ENCODE measurements at regions not wholly inside any gene's neighbourhood (a gene's known extent, or its start where the extent isn't known, plus 50 kb on each side); places are given as distances from the start of the nearest gene placed in this dataset.

DNA sequence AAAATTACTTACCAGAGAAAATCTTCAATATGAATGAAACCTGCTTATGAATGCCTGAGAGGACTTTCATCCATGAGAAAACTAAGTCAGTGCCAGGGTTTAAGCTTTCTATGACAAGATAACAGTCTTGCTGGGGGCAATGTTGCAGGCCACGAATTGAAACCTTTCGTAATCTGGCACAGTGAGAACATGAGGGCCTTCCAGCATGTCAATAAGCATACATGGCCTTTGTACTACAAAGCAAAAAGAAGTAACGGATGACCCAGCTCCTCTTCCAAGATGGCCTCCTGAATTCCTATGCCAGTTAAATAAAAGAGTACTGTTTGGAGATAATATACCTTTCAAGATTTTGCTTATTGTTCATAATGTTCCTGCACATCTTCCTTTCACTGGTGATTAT is 270.6 kb upstream of the PHF14 start:
- DNase-seq: no peak
- TF ChIP-seq, protein P1, sequence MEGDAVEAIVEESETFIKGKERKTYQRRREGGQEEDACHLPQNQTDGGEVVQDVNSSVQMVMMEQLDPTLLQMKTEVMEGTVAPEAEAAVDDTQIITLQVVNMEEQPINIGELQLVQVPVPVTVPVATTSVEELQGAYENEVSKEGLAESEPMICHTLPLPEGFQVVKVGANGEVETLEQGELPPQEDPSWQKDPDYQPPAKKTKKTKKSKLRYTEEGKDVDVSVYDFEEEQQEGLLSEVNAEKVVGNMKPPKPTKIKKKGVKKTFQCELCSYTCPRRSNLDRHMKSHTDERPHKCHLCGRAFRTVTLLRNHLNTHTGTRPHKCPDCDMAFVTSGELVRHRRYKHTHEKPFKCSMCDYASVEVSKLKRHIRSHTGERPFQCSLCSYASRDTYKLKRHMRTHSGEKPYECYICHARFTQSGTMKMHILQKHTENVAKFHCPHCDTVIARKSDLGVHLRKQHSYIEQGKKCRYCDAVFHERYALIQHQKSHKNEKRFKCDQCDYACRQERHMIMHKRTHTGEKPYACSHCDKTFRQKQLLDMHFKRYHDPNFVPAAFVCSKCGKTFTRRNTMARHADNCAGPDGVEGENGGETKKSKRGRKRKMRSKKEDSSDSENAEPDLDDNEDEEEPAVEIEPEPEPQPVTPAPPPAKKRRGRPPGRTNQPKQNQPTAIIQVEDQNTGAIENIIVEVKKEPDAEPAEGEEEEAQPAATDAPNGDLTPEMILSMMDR (conservative IDR thresholded peaks at IDR 0.05): no peak
- Histone ChIP-seq H3K18ac (ENCODE audit: insufficient read length, low read depth, low read length) (no peak overlapping the region), H2AFZ (ENCODE audit: low read length) (no peak overlapping the region), H2BK5ac (ENCODE audit: insufficient read length, low read length) (no peak overlapping the region), H2AK5ac (ENCODE audit: insufficient read length, low read length) (no peak overlapping the region), H3T11ph (ENCODE audit: low read length) (no peak overlapping the region), H3K14ac (ENCODE audit: insufficient read depth, low read length) (no peak overlapping the region), H2BK120ac (ENCODE audit: low read depth, low read length, poor library complexity, severe bottlenecking) (no peak overlapping the region), H3K4me2 (ENCODE audit: insufficient read depth, insufficient read length, low read length) (no peak overlapping the region), H3K23me2 (ENCODE audit: insufficient read length, low read depth, low read length, poor library complexity, severe bottlenecking) (no peaks in the 10 kb centered on the region), H3K4ac (ENCODE audit: low read depth, low read length) (no peak overlapping the region), H4K8ac (replicated peaks; ENCODE audit: insufficient read length, low read depth, low read length) (no peak overlapping the region), H4K20me1 (ENCODE audit: control insufficient read depth, insufficient read depth, insufficient read length) (no peaks in the 10 kb centered on the region), H2BK20ac (ENCODE audit: low read depth, low read length, poor library complexity, severe bottlenecking) (no peak overlapping the region), H3K79me1 (ENCODE audit: insufficient read depth, low read depth, low read length, poor library complexity, severe bottlenecking) (no peaks in the 10 kb centered on the region), H3K27ac (ENCODE audit: insufficient read length, low read depth, low read length) (no peak overlapping the region), H4K5ac (ENCODE audit: insufficient read length, low read depth, low read length) (no peak overlapping the region), H3K79me2 (ENCODE audit: insufficient read depth, low read length) (no peaks in the 10 kb centered on the region), H2BK12ac (ENCODE audit: insufficient read length, low read depth, low read length) (no peak overlapping the region), H3K27me3 (ENCODE audit: insufficient read depth, low read length) (no peaks in the 10 kb centered on the region), H3K9ac (ENCODE audit: extremely low read depth, insufficient read length, low read length) (no peak overlapping the region), H3K56ac (ENCODE audit: insufficient read length, low read depth, low read length) (no peak overlapping the region), H3K23ac (ENCODE audit: insufficient read length, low read depth, low read length) (no peak overlapping the region), H2BK15ac (ENCODE audit: low read depth, low read length) (no peak overlapping the region), H3K9me3 (ENCODE audit: control insufficient read depth, low read depth, low read length) (no peaks in the 10 kb centered on the region), H3K4me1 (ENCODE audit: insufficient read depth, low read length) (no peaks in the 10 kb centered on the region), H4K91ac (ENCODE audit: insufficient read length, low read depth, low read length) (no peak overlapping the region)
- no CpG with 5 or more reads among the region's 3 CpGs for whole genome bisulfite sequencing (ENCODE audit: extremely low coverage, insufficient read length, low lambda C conversion rate)
- peaks cover 0 to 9% (median 7%) of the 10 kb centered on the region in 3 experiments; a peak in 4 of 7 replicates for H3K36me3 Mint-ChIP-seq (ENCODE audit: insufficient read depth in 1 of 3, low read depth in 3 of 3)
- peaks cover 0 to 2% of the 10 kb centered on the region in 2 experiments; a peak in 1 of 4 replicates for H3K4me1 Mint-ChIP-seq
- H3K9me3 Mint-ChIP-seq: peaks cover 14% of the 10 kb centered on the region in 2 experiments; a peak in 4 of 5 replicates
- H3K4me3 Mint-ChIP-seq: no peak overlapping the region
- H3K27me3 Mint-ChIP-seq (ENCODE audit: low read depth): no peaks in the 10 kb centered on the region
- no peak overlapping the region for H3K27ac Mint-ChIP-seq

Data from H9 (cell line).